RWPE1 (cell line): ENCODE measurements at regions not wholly inside any gene's neighbourhood (a gene's known extent, or its start where the extent isn't known, plus 50 kb on each side); places are given as distances from the start of the nearest gene placed in this dataset.
A peak's percentile ranks its signal among the peaks of the same experiment; 100 is the strongest.

Source experiments
- CTCF ChIA-PET: fragments of 350-600 bp; sonication (Branson Sonifier 250); formaldehyde crosslinking; extraction: SDS; loops from one replicate; lab custom pipeline; 2021; lab: Yijun Ruan, JAX
- POLR2A ChIA-PET: fragments of 400-600 bp; formaldehyde crosslinking; extraction: SDS; loops from one replicate; lab custom pipeline; 2020; ENCODE audit warnings: antibody characterized with exemption; ENCODE audit not compliant: low non-redundant PET; lab: Yijun Ruan, JAX
- DNase-seq: peaks from one replicate; pipeline ENCODE4 v3.0.0; 2012; ENCODE audit warnings: low spot score
- H3K27ac ChIP-seq: fragments of 450-650 bp; 2 replicates; pipeline ENCODE4 v1.5.1; 2017
- CTCF ChIP-seq: fragments of 450-650 bp; conservative IDR thresholded peaks from 2 replicates; pipeline ENCODE4 v1.5.1; 2017; ENCODE audit warnings: low read depth, mild to moderate bottlenecking

- POLR2A ChIA-PET = no interaction called here
- CTCF ChIA-PET = no interaction called here
- peak overlapping the region; percentile 6; the same call in 1 of the 2 replicates for H3K27ac ChIP-seq
- no peak for TF ChIP-seq CTCF
- DNase-seq = no peak
Observed at GRCh38 chr13:95492044-95492801, 60.3 kb upstream of the CLDN10 start.

GRCh38 chr13:95494082-95494681, 58.3 kb upstream of the CLDN10 start:
- TF ChIP-seq CTCF = peak; percentile 82
- H3K27ac ChIP-seq = no peak overlapping the region
- ChIA-PET CTCF (interaction anchor here (0.6 to 1.1 kb wide), 4 partner anchors 15 to 334 kb away, joined by 3 to 6 read pairs (median 4); no protein-coding TSS in a partner anchor), POLR2A (no interaction called here)
- peak; percentile 44 for DNase-seq

DNA sequence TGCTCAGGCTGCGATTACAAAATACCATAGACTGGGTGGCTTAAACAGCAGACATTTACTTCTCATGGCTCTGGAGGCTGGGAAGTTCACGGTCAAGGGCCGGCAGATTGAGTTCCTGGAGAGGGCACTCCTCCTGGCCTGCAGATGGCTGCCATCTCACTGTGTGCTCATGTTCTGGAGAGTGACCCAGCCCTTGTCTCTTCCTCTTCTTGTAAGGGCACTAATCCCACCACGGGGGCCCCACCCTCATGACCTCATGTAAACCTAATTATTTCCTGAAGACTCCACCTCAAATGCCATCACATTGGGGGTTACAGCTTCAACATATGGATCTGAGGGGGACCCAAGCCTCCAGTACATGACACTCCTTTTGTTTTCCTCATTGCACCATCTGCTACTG, 56.0 kb upstream of the CLDN10 start:
- ChIA-PET CTCF (interaction anchor here (0.7 kb wide), 1 partner anchor 671 kb away, joined by 4 read pairs; no protein-coding TSS in a partner anchor), POLR2A (no interaction called here)
- no peak overlapping the region for H3K27ac ChIP-seq
- no peak for DNase-seq
- TF ChIP-seq CTCF = no peak

DNA sequence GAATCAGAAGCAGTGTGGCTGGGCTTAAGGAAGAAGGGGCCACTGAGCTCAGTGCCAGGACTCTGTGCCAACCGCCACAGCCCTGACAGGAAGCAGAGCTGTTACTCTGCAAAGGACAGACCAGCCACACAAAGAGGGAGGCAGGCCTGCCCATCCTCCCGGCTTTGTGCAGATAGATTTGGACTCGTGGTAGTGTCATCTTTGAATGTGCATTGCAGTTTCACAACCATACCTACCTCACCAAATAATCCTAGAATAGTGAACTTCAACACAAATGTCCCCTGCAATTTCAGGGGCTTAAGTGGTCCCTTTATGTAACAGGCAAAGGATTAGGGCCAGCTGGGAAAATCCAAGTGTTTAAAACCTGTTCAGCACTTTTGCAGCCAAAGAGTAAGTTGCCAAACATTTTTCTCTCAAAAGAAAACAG, 55.1 kb upstream of the CLDN10 start:
- no peak for TF ChIP-seq CTCF
- H3K27ac ChIP-seq = no peak overlapping the region
- ChIA-PET CTCF (no interaction called here), POLR2A (no interaction called here)
- DNase-seq = no peak

- ChIA-PET POLR2A (no interaction called here), CTCF (interaction anchor here (0.8 kb wide), 1 partner anchor 335 kb away, joined by 3 read pairs; no protein-coding TSS in a partner anchor)
Observed at GRCh38 chr13:95498886-95499285, 53.6 kb upstream of the CLDN10 start.

More at GRCh38 chr13:95498886-95499285, 53.6 kb upstream of the CLDN10 start:
- no peak for TF ChIP-seq CTCF
- DNase-seq = no peak
- H3K27ac ChIP-seq = no peak overlapping the region
